GM23338 (cell line): ENCODE measurements at regions not wholly inside any gene's neighbourhood (a gene's known extent, or its start where the extent isn't known, plus 50 kb on each side); places are given as distances from the start of the nearest gene placed in this dataset.

ENCODE experiments used
- JUNB ChIP-seq: IDR thresholded peaks from one replicate; pipeline ENCODE4 v1.6.1; 2016; ENCODE audit warnings: antibody characterized with exemption; ENCODE audit not compliant: unreplicated experiment
- POLR2AphosphoS5 ChIP-seq: IDR thresholded peaks from 2 replicates; pipeline ENCODE4 v1.6.1; 2016; ENCODE audit warnings: antibody characterized with exemption, low read depth
- REST ChIP-seq: IDR thresholded peaks from one replicate; pipeline ENCODE4 v1.6.1; 2018; ENCODE audit warnings: antibody characterized with exemption; ENCODE audit not compliant: unreplicated experiment
- ZNF114 ChIP-seq: fragments of 250-450 bp; sonication (Bioruptor Pico); IDR thresholded peaks from 2 replicates; pipeline ENCODE4 v1.5.0; 2020; ENCODE audit warnings: mild to moderate bottlenecking, moderate library complexity
- ZNF331 ChIP-seq: fragments of 250-450 bp; sonication (Bioruptor Pico); IDR thresholded peaks from 2 replicates; pipeline ENCODE4 v1.5.0; 2020; ENCODE audit warnings: low read depth, mild to moderate bottlenecking, moderate library complexity
- ZNF462 ChIP-seq: fragments of 250-450 bp; sonication (Bioruptor Pico); IDR thresholded peaks from 2 replicates; pipeline ENCODE4 v1.5.0; 2020; ENCODE audit warnings: mild to moderate bottlenecking, moderate library complexity

GRCh38 chr7:79936281-79936983 lies 198.2 kb upstream of the GNAI1 start (continued):
- TF ChIP-seq ZNF462 (CRISPR knock-in tag): no peak
- no peak for TF ChIP-seq ZNF114 (CRISPR knock-in tag)
- TF ChIP-seq JUNB: no peak
- TF ChIP-seq ZNF331 (CRISPR knock-in tag): no peak
- TF ChIP-seq POLR2AphosphoS5: no peak
- TF ChIP-seq REST: no peak
